Neural cell (in vitro differentiated cells): ENCODE measurements at regions not wholly inside any gene's neighbourhood (a gene's known extent, or its start where the extent isn't known, plus 50 kb on each side); places are given as distances from the start of the nearest gene placed in this dataset.

ENCODE experiments used
- H2AFZ ChIP-seq: fragments of 200-600, 300-800 bp; sonication (generic), shearing (Covaris generic); 2 replicates; pipeline ENCODE4 v1.6.0; 2014; ENCODE audit warnings: low read depth, mild to moderate bottlenecking, antibody characterized with exemption, low read length, moderate library complexity
- H3F3A ChIP-seq: fragments of 200-600 bp; shearing (Covaris generic); 2 replicates; pipeline ENCODE4 v1.6.1; 2016; ENCODE audit warnings: mild to moderate bottlenecking, moderate library complexity, mixed read lengths, antibody characterized with exemption, low read length; ENCODE audit not compliant: insufficient read depth, poor library complexity, severe bottlenecking
- H3K27ac ChIP-seq: fragments of 200-600, 300-800 bp; sonication (generic), shearing (Covaris generic); 2 replicates; pipeline ENCODE4 v1.5.1; 2014; ENCODE audit warnings: mild to moderate bottlenecking, low read length, moderate library complexity
- H3K27me3 ChIP-seq: fragments of 300-800, 200-600 bp; sonication (generic), shearing (Covaris generic); 2 replicates; pipeline ENCODE4 v1.6.0; 2014; ENCODE audit warnings: mild to moderate bottlenecking, low read depth, low read length, moderate library complexity; ENCODE audit not compliant: insufficient read depth
- H3K36me3 ChIP-seq: fragments of 300-800, 200-600 bp; sonication (generic), shearing (Covaris generic); 2 replicates; pipeline ENCODE4 v1.5.1; 2014; ENCODE audit warnings: mild to moderate bottlenecking, antibody characterized with exemption, low read length, moderate library complexity; ENCODE audit not compliant: insufficient read depth
- H3K4me2 ChIP-seq: fragments of 300-800, 200-600 bp; sonication (generic), shearing (Covaris generic); 2 replicates; pipeline ENCODE4 v1.6.0; 2014; ENCODE audit warnings: mild to moderate bottlenecking, low read length
- H3K4me3 ChIP-seq: fragments of 300-800, 200-600 bp; sonication (generic), shearing (Covaris generic); 2 replicates; pipeline ENCODE4 v1.5.1; 2014; ENCODE audit warnings: mild to moderate bottlenecking, low read length, moderate library complexity
- H3K79me2 ChIP-seq: fragments of 200-600 bp; shearing (Covaris generic); replicated peaks from 2 replicates; pipeline ENCODE4 v1.6.0; 2014; ENCODE audit warnings: mild to moderate bottlenecking, low read length, moderate library complexity; ENCODE audit not compliant: insufficient read depth
- H3K9ac ChIP-seq: fragments of 300-800, 200-600 bp; sonication (generic), shearing (Covaris generic); 2 replicates; pipeline ENCODE4 v1.6.1; 2016; ENCODE audit warnings: mild to moderate bottlenecking, low read length, mixed read lengths
- H3K9me2 ChIP-seq: fragments of 200-600 bp; shearing (Covaris generic); 2 replicates; pipeline ENCODE4 v1.6.1; 2016; ENCODE audit warnings: mild to moderate bottlenecking, low read length, mixed read lengths; ENCODE audit not compliant: insufficient read depth
- H3K9me3 ChIP-seq: fragments of 200-600, 300-800 bp; sonication (generic), shearing (Covaris generic); 2 replicates; pipeline ENCODE4 v1.6.1; 2016; ENCODE audit warnings: mild to moderate bottlenecking, mixed run types, low read length, moderate library complexity, mixed read lengths
- H4K20me1 ChIP-seq: fragments of 200-600 bp; shearing (Covaris generic); 2 replicates; pipeline ENCODE4 v1.6.1; 2016; ENCODE audit warnings: mild to moderate bottlenecking, mixed run types; ENCODE audit not compliant: insufficient read depth
- EP300 ChIP-seq: fragments of 450-650 bp; conservative IDR thresholded peaks from 2 replicates; pipeline ENCODE4 v1.6.1; 2014; ENCODE audit warnings: antibody characterized with exemption, mild to moderate bottlenecking, moderate library complexity; ENCODE audit not compliant: poor library complexity, severe bottlenecking
- EZH2 ChIP-seq: fragments of 200-600, 300-800 bp; shearing (Covaris generic), sonication (generic); IDR thresholded peaks from 2 replicates; pipeline ENCODE4 v1.6.1; 2014; ENCODE audit warnings: antibody characterized with exemption, low read length, borderline replicate concordance, mild to moderate bottlenecking; ENCODE audit not compliant: insufficient read depth, poor library complexity, severe bottlenecking
- MXI1 ChIP-seq: fragments of 450-650 bp; conservative IDR thresholded peaks from 2 replicates; pipeline ENCODE4 v1.6.1; 2014; ENCODE audit warnings: antibody characterized with exemption, mild to moderate bottlenecking; ENCODE audit not compliant: poor library complexity, severe bottlenecking
- POLR2AphosphoS5 ChIP-seq: IDR thresholded peaks from 2 replicates; pipeline ENCODE4 v1.6.1; 2012
- RAD21 ChIP-seq: fragments of 450-650 bp; conservative IDR thresholded peaks from 2 replicates; pipeline ENCODE4 v1.6.1; 2014; ENCODE audit warnings: antibody characterized with exemption, mild to moderate bottlenecking, moderate library complexity
- SMC3 ChIP-seq: fragments of 450-650 bp; conservative IDR thresholded peaks from 2 replicates; pipeline ENCODE4 v1.6.1; 2014; ENCODE audit warnings: antibody characterized with exemption, mild to moderate bottlenecking, moderate library complexity; ENCODE audit not compliant: poor library complexity
- TAF1 ChIP-seq: IDR thresholded peaks from 2 replicates; pipeline ENCODE4 v1.6.1; 2012; ENCODE audit warnings: low read depth
- TF ChIP-seq, protein P1 (sequence below): IDR thresholded peaks from 2 replicates; pipeline ENCODE4 v1.6.1; 2012; ENCODE audit warnings: borderline replicate concordance
- TF ChIP-seq, protein P2 (sequence below): fragments of 450-650 bp; IDR thresholded peaks from 2 replicates; pipeline ENCODE4 v1.5.1; 2014; ENCODE audit warnings: antibody characterized with exemption, mild to moderate bottlenecking, moderate library complexity; ENCODE audit not compliant: poor library complexity, severe bottlenecking

DNA sequence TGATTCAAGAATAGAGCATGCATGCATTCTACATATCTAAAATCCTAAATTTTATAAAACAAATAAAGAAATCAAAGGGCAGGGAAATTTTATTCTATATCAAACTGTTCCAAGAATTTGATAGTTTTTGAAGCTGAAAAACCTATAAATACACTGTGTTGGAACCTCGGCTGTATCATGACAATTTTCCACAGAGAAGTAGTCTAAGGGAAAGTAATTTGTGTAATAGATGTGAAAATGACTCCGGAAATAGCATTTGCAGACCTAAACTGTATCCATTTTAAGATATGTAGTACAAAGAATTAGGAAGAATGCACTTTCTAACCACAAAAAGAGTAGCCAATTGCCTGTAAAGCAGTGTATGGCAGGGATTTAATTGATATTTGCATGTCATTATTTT lies 112.5 kb upstream of the WDR17 start:
- H2AFZ ChIP-seq = no peak overlapping the region
- H3K27me3 ChIP-seq = no peaks in the 10 kb centered on the region
- no peak overlapping the region for H3K4me2 ChIP-seq
- no peak overlapping the region for H3K27ac ChIP-seq
- no peaks in the 10 kb centered on the region for H3F3A ChIP-seq
- no peak overlapping the region for H3K9ac ChIP-seq
- TF ChIP-seq POLR2AphosphoS5 (no peak), SMC3 (no peak), RAD21 (no peak), EP300 (no peak), MXI1 (no peak), EZH2 (no peak), TAF1 (no peak)
- TF ChIP-seq, protein P1, sequence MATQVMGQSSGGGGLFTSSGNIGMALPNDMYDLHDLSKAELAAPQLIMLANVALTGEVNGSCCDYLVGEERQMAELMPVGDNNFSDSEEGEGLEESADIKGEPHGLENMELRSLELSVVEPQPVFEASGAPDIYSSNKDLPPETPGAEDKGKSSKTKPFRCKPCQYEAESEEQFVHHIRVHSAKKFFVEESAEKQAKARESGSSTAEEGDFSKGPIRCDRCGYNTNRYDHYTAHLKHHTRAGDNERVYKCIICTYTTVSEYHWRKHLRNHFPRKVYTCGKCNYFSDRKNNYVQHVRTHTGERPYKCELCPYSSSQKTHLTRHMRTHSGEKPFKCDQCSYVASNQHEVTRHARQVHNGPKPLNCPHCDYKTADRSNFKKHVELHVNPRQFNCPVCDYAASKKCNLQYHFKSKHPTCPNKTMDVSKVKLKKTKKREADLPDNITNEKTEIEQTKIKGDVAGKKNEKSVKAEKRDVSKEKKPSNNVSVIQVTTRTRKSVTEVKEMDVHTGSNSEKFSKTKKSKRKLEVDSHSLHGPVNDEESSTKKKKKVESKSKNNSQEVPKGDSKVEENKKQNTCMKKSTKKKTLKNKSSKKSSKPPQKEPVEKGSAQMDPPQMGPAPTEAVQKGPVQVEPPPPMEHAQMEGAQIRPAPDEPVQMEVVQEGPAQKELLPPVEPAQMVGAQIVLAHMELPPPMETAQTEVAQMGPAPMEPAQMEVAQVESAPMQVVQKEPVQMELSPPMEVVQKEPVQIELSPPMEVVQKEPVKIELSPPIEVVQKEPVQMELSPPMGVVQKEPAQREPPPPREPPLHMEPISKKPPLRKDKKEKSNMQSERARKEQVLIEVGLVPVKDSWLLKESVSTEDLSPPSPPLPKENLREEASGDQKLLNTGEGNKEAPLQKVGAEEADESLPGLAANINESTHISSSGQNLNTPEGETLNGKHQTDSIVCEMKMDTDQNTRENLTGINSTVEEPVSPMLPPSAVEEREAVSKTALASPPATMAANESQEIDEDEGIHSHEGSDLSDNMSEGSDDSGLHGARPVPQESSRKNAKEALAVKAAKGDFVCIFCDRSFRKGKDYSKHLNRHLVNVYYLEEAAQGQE = no peak
- TF ChIP-seq, protein P2, sequence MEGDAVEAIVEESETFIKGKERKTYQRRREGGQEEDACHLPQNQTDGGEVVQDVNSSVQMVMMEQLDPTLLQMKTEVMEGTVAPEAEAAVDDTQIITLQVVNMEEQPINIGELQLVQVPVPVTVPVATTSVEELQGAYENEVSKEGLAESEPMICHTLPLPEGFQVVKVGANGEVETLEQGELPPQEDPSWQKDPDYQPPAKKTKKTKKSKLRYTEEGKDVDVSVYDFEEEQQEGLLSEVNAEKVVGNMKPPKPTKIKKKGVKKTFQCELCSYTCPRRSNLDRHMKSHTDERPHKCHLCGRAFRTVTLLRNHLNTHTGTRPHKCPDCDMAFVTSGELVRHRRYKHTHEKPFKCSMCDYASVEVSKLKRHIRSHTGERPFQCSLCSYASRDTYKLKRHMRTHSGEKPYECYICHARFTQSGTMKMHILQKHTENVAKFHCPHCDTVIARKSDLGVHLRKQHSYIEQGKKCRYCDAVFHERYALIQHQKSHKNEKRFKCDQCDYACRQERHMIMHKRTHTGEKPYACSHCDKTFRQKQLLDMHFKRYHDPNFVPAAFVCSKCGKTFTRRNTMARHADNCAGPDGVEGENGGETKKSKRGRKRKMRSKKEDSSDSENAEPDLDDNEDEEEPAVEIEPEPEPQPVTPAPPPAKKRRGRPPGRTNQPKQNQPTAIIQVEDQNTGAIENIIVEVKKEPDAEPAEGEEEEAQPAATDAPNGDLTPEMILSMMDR = no peak
- no peaks in the 10 kb centered on the region for H3K9me2 ChIP-seq
- no peaks in the 10 kb centered on the region for H4K20me1 ChIP-seq
- H3K79me2 ChIP-seq = no peaks in the 10 kb centered on the region
- H3K36me3 ChIP-seq = no peaks in the 10 kb centered on the region
- no peaks in the 10 kb centered on the region for H3K9me3 ChIP-seq
- no peak overlapping the region for H3K4me3 ChIP-seq

DNA sequence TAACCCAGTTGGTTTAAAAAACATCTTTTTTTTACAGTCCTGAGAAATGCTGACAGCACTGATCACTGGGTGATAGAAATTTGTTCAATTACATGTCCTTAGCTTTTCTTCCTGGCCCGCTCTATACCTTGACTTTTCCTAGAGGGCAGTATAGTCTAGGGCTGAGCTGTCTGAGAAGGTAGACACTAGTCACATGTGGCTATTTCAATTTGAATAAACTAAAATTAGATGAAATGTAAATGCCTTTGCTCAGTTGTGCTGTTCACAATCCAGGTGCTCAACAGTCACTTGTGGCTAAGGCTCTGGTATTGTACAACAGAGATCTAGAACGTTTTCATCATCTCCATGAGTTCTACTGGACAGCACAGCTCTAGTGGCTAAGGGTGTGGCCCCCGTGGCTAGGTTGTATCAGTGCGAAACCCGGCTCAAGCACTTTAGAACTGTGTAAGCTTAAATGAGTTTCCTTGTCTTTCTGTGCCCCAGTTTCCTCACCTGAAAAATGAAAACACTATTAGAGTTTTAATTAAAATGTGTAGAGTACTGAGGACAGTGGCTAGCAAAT lies 111.6 kb upstream of the WDR17 start:
- Histone ChIP-seq H3K4me3 (no peak overlapping the region), H3K4me2 (no peak overlapping the region), H3K27ac (no peak overlapping the region)

More for the DNA sequence above, 111.6 kb upstream of the WDR17 start:
- H3K36me3 ChIP-seq = no peaks in the 10 kb centered on the region
- H2AFZ ChIP-seq = no peak overlapping the region
- no peaks in the 10 kb centered on the region for H3K79me2 ChIP-seq
- no peak for TF ChIP-seq EP300
- no peak for TF ChIP-seq POLR2AphosphoS5
- no peak for TF ChIP-seq TAF1
- TF ChIP-seq EZH2 = no peak
- TF ChIP-seq, protein P2 = no peak
- TF ChIP-seq MXI1 = no peak
- no peak for TF ChIP-seq RAD21
- TF ChIP-seq SMC3 = no peak
- TF ChIP-seq, protein P1 = no peak
- H3K9ac ChIP-seq = no peak overlapping the region
- no peaks in the 10 kb centered on the region for H3K9me3 ChIP-seq
- H3F3A ChIP-seq = no peaks in the 10 kb centered on the region
- H3K9me2 ChIP-seq = no peaks in the 10 kb centered on the region
- H4K20me1 ChIP-seq = no peaks in the 10 kb centered on the region
- no peaks in the 10 kb centered on the region for H3K27me3 ChIP-seq
